GM23248 (cell line): ENCODE measurements at regions not wholly inside any gene's neighbourhood (a gene's known extent, or its start where the extent isn't known, plus 50 kb on each side); places are given as distances from the start of the nearest gene placed in this dataset.
A peak's percentile ranks its signal among the peaks of the same experiment; 100 is the strongest.
"Not testable (repeated sequence)": the region's sequence is repeated elsewhere in the genome, so short reads cannot be mapped to it uniquely, and the experiment has no call there.

Experiments
- DNase-seq: peaks from one replicate; pipeline ENCODE4 v3.0.0-alpha.2; 2015
- H2AFZ ChIP-seq: fragments of 200-600 bp; sonication (generic); 2 replicates; pipeline ENCODE4 v1.6.1; 2016; ENCODE audit warnings: antibody characterized with exemption
- H3F3A ChIP-seq: fragments of 200-600 bp; sonication (generic); 2 replicates; pipeline ENCODE4 v1.6.1; 2016; ENCODE audit warnings: mild to moderate bottlenecking, antibody characterized with exemption, mixed run types; ENCODE audit not compliant: insufficient read depth
- H3K27ac ChIP-seq: fragments of 200-600 bp; sonication (generic); 2 replicates; pipeline ENCODE4 v1.5.1; 2016; ENCODE audit warnings: mild to moderate bottlenecking
- H3K27me3 ChIP-seq: fragments of 200-600 bp; sonication (generic); replicated peaks from 2 replicates; pipeline ENCODE4 v1.6.1; 2016; ENCODE audit warnings: mild to moderate bottlenecking; ENCODE audit not compliant: insufficient read depth
- H3K36me3 ChIP-seq: fragments of 200-600 bp; sonication (generic); 2 replicates; pipeline ENCODE4 v1.6.1; 2016; ENCODE audit warnings: low read depth, mild to moderate bottlenecking
- H3K4me1 ChIP-seq: fragments of 200-600 bp; sonication (generic); 2 replicates; pipeline ENCODE4 v1.6.1; 2016; ENCODE audit warnings: mild to moderate bottlenecking; ENCODE audit not compliant: insufficient read depth
- H3K4me2 ChIP-seq: fragments of 200-600 bp; sonication (generic); one replicate; pipeline ENCODE4 v1.6.1; 2016; ENCODE audit warnings: mild to moderate bottlenecking; ENCODE audit not compliant: unreplicated experiment
- H3K4me3 ChIP-seq: fragments of 200-600 bp; sonication (generic); 2 replicates; pipeline ENCODE4 v1.5.1; 2016; ENCODE audit warnings: mild to moderate bottlenecking
- H3K79me2 ChIP-seq: fragments of 200-600 bp; sonication (generic); 2 replicates; pipeline ENCODE4 v1.6.1; 2016; ENCODE audit warnings: mild to moderate bottlenecking; ENCODE audit not compliant: insufficient read depth
- H3K9ac ChIP-seq: fragments of 200-600 bp; sonication (generic); 2 replicates; pipeline ENCODE4 v1.6.1; 2016; ENCODE audit warnings: mild to moderate bottlenecking
- H3K9me2 ChIP-seq: fragments of 200-600 bp; sonication (generic); 2 replicates; pipeline ENCODE4 v1.6.1; 2016; ENCODE audit warnings: mixed run types, mild to moderate bottlenecking, moderate library complexity; ENCODE audit not compliant: insufficient read depth
- H3K9me3 ChIP-seq: fragments of 200-600 bp; sonication (generic); one replicate; pipeline ENCODE4 v1.6.1; 2017; ENCODE audit warnings: low read depth
- H4K20me1 ChIP-seq: fragments of 200-600 bp; sonication (generic); 2 replicates; pipeline ENCODE4 v1.6.0; 2016; ENCODE audit not compliant: insufficient read depth
- EZH2 ChIP-seq: fragments of 200-600 bp; sonication (generic); IDR thresholded peaks from 2 replicates; pipeline ENCODE4 v1.6.1; 2018; ENCODE audit warnings: antibody characterized with exemption, mild to moderate bottlenecking; ENCODE audit not compliant: insufficient read depth, poor library complexity, severe bottlenecking
- EZH2phosphoT487 ChIP-seq: fragments of 200-600 bp; sonication (generic); IDR thresholded peaks from 2 replicates; pipeline ENCODE4 v1.6.1; 2018; ENCODE audit warnings: antibody characterized with exemption, moderate library complexity, mild to moderate bottlenecking, low read depth; ENCODE audit not compliant: insufficient read depth
- WGBS, 2 experiments: methylation state at CpG; one replicate each; pipeline ENCODE4 v1.1.6; 2015 to 2017; ENCODE audit warnings: low lambda C conversion rate in 2 of 2, low coverage in 1 of 2; ENCODE audit errors: missing lambda C conversion rate in 2 of 2; 5-methylcytosine and 5-hydroxymethylcytosine counted together
- in situ Hi-C: fragments of 300-500 bp; cut with MboI; formaldehyde crosslinking; loops from 2 replicates; pipeline ENCODE4 v1.15.0; 2020

- Histone ChIP-seq H3K9me2 (no peaks in the 10 kb centered on the region), H3K36me3 (no peaks in the 10 kb centered on the region), H3K4me3 (no peak overlapping the region), H4K20me1 (no peaks in the 10 kb centered on the region), H2AFZ (no peak overlapping the region), H3K9ac (no peak overlapping the region), H3K4me2 (no peak overlapping the region), H3K27me3 (no peaks in the 10 kb centered on the region), H3K9me3 (no peaks in the 10 kb centered on the region), H3K4me1 (peaks cover 13% of the 10 kb centered on the region), H3K79me2 (no peaks in the 10 kb centered on the region), H3K27ac (no peak overlapping the region), H3F3A (peaks cover 10% of the 10 kb centered on the region)
- no peak for TF ChIP-seq EZH2
- TF ChIP-seq EZH2phosphoT487: no peak
- in situ Hi-C loops: no loop called here
- 79 to 83% methylated on average over 9 of the region's 9 CpGs for WGBS, 2 experiments
- DNase-seq: no peak
Measured at GRCh38 chr11:134955281-134955680, 543.2 kb upstream of the B3GAT1 start.

GRCh38 chr11:134954456-134954855 lies 542.4 kb upstream of the B3GAT1 start:
- H3K79me2 ChIP-seq, H3K27ac ChIP-seq, H2AFZ ChIP-seq, H3K36me3 ChIP-seq, in situ Hi-C loops, H3K4me3 ChIP-seq, H3K9ac ChIP-seq, H3K9me2 ChIP-seq, H3K4me2 ChIP-seq, H4K20me1 ChIP-seq, H3K27me3 ChIP-seq, H3K9me3 ChIP-seq, DNase-seq: not testable (repeated sequence)
- H3K4me1 ChIP-seq: peaks cover 21% of the 10 kb centered on the region
- WGBS, 2 experiments: 71 to 75% methylated on average over 4 of the region's 4 CpGs
- H3F3A ChIP-seq: peaks cover 18% of the 10 kb centered on the region

- peaks cover 27% of the 10 kb centered on the region for H3F3A ChIP-seq
- DNase-seq: peak; percentile 4
- H3K9me3 ChIP-seq, H3K27me3 ChIP-seq, H3K4me3 ChIP-seq, H3K9me2 ChIP-seq, H2AFZ ChIP-seq, H3K4me2 ChIP-seq, in situ Hi-C loops, H3K36me3 ChIP-seq, H3K9ac ChIP-seq, H3K79me2 ChIP-seq, H4K20me1 ChIP-seq, H3K27ac ChIP-seq: not testable (repeated sequence)
- WGBS, 2 experiments: 75 to 84% methylated on average over 2 of the region's 2 CpGs
- H3K4me1 ChIP-seq: peaks cover 31% of the 10 kb centered on the region
Measured at GRCh38 chr11:134953417-134953970, 541.5 kb upstream of the B3GAT1 start.

GRCh38 chr11:134951305-134951700 lies 539.3 kb upstream of the B3GAT1 start:
- no peaks in the 10 kb centered on the region for H3K79me2 ChIP-seq
- H3K4me1 ChIP-seq: peaks cover 33% of the 10 kb centered on the region
- H3K9me3 ChIP-seq: no peaks in the 10 kb centered on the region
- H3K4me2 ChIP-seq: peak overlapping the region; percentile 67
- H4K20me1 ChIP-seq: no peaks in the 10 kb centered on the region
- H3F3A ChIP-seq: peaks cover 28% of the 10 kb centered on the region
- H3K27ac ChIP-seq: peak overlapping the region; percentile 70
- H3K4me3 ChIP-seq: peak overlapping the region; percentile 52
- peak overlapping the region; percentile 41; the same call in 1 of the 2 replicates for H3K9ac ChIP-seq
- WGBS, 2 experiments: 4 to 9% methylated on average over 6 of the region's 6 CpGs
- no peaks in the 10 kb centered on the region for H3K27me3 ChIP-seq
- in situ Hi-C loops: no loop called here
- peak overlapping the region; percentile 59; the same call in 1 of the 2 replicates for H2AFZ ChIP-seq
- no peak for TF ChIP-seq EZH2phosphoT487
- TF ChIP-seq EZH2: no peak
- H3K36me3 ChIP-seq: no peaks in the 10 kb centered on the region
- no peaks in the 10 kb centered on the region for H3K9me2 ChIP-seq
- peak; percentile 87 for DNase-seq

GRCh38 chr11:134950692-134951304 lies 538.8 kb upstream of the B3GAT1 start:
- peak overlapping the region; percentile 67 for H3K4me2 ChIP-seq
- H3K9ac ChIP-seq: no peak overlapping the region
- no peaks in the 10 kb centered on the region for H4K20me1 ChIP-seq
- peak overlapping the region; percentile 52; the same call in 1 of the 2 replicates for H3K4me3 ChIP-seq
- H3K9me3 ChIP-seq: no peaks in the 10 kb centered on the region
- no peaks in the 10 kb centered on the region for H3K9me2 ChIP-seq
- no peaks in the 10 kb centered on the region for H3K36me3 ChIP-seq
- no peaks in the 10 kb centered on the region for H3K79me2 ChIP-seq
- peak overlapping the region; percentile 70 for H3K27ac ChIP-seq
- no peaks in the 10 kb centered on the region for H3K27me3 ChIP-seq
- WGBS, 2 experiments: 37 to 40% methylated on average over 8 of the region's 8 CpGs
- peak overlapping the region; percentile 59; the same call in 1 of the 2 replicates for H2AFZ ChIP-seq
- H3K4me1 ChIP-seq: peaks cover 33% of the 10 kb centered on the region
- peaks cover 28% of the 10 kb centered on the region for H3F3A ChIP-seq
- in situ Hi-C loops: no loop called here
- TF ChIP-seq EZH2phosphoT487 (no peak), EZH2 (no peak)
- peak; percentile 73 for DNase-seq
